GM12872 (cell line): ENCODE measurements at regions not wholly inside any gene's neighbourhood (a gene's known extent, or its start where the extent isn't known, plus 50 kb on each side); places are given as distances from the start of the nearest gene placed in this dataset.

Experiments used
- CTCF ChIP-seq: IDR thresholded peaks from 3 replicates; pipeline ENCODE4 v1.5.1; 2011; ENCODE audit warnings: low read depth, mild to moderate bottlenecking, low read length, moderate library complexity; ENCODE audit not compliant: insufficient read depth

GRCh38 chr11:134734141-134734845 is 322.3 kb upstream of the B3GAT1 start:
- TF ChIP-seq CTCF: no peak

- no peak for TF ChIP-seq CTCF
Measured at GRCh38 chr11:134733646-134734045, 321.6 kb upstream of the B3GAT1 start.

GRCh38 chr11:134731213-134731961 is 319.3 kb upstream of the B3GAT1 start:
- no peak for TF ChIP-seq CTCF

- TF ChIP-seq CTCF: no peak
Measured at GRCh38 chr11:134730561-134731212, 318.6 kb upstream of the B3GAT1 start.

GRCh38 chr11:134730101-134730500 is 318.1 kb upstream of the B3GAT1 start:
- no peak for TF ChIP-seq CTCF

GRCh38 chr11:134728186-134728585 is 316.1 kb upstream of the B3GAT1 start:
- no peak for TF ChIP-seq CTCF

GRCh38 chr11:134727636-134728035 is 315.6 kb upstream of the B3GAT1 start:
- no peak for TF ChIP-seq CTCF
